Keratinocyte (primary cell): ENCODE measurements at regions not wholly inside any gene's neighbourhood (a gene's known extent, or its start where the extent isn't known, plus 50 kb on each side); places are given as distances from the start of the nearest gene placed in this dataset.
"Not testable (repeated sequence)": the region's sequence is repeated elsewhere in the genome, so short reads cannot be mapped to it uniquely, and the experiment has no call there.

Source experiments
- DNase-seq: peaks from one replicate; pipeline ENCODE4 v3.0.0-alpha.2; 2011; ENCODE audit warnings: low read depth, missing footprints, low spot score
- FAIRE-seq: peaks from 2 replicates; lab custom pipeline; 2011; peaks lifted over from hg19 to GRCh38; lab: Jason Lieb, UNC
- H2AFZ ChIP-seq: 2 replicates; pipeline ENCODE4 v1.6.0; 2012; ENCODE audit warnings: low read length, control low read depth, inconsistent platforms; ENCODE audit not compliant: control insufficient read depth
- H3K27ac ChIP-seq: 2 replicates; pipeline ENCODE4 v1.5.1; 2011; ENCODE audit warnings: low read length; ENCODE audit not compliant: control insufficient read depth, insufficient read depth
- H3K27me3 ChIP-seq: 3 replicates; pipeline ENCODE4 v1.6.0; 2011; ENCODE audit warnings: low read length; ENCODE audit not compliant: control insufficient read depth, insufficient read depth; ENCODE audit errors: extremely low read depth
- H3K36me3 ChIP-seq, 2 experiments: 2 replicates in 1 of 2; 3 replicates in 1 of 2; pipeline ENCODE4 v1.5.1; 2011; ENCODE audit warnings: low read length in 2 of 2, mild to moderate bottlenecking in 1 of 2; ENCODE audit not compliant: control insufficient read depth in 2 of 2, insufficient read depth in 2 of 2; ENCODE audit errors: extremely low read depth in 1 of 2
- H3K4me1 ChIP-seq: 3 replicates; pipeline ENCODE4 v1.5.1; 2011; ENCODE audit warnings: low read length; ENCODE audit not compliant: control insufficient read depth, insufficient read depth; ENCODE audit errors: extremely low read depth
- H3K4me2 ChIP-seq: 3 replicates; pipeline ENCODE4 v1.6.0; 2011; ENCODE audit warnings: low read depth, low read length; ENCODE audit not compliant: control insufficient read depth, insufficient read depth; ENCODE audit errors: extremely low read depth
- H3K4me3 ChIP-seq, 3 experiments: fragments of 200-600 bp in 1 of 3; sonication (generic) in 1 of 3; 2 replicates in 2 of 3; 3 replicates in 1 of 3; pipeline ENCODE4 v1.5.1; 2011 to 2016; ENCODE audit warnings: low read length in 3 of 3, mild to moderate bottlenecking in 3 of 3, control low read depth in 2 of 3, inconsistent platforms in 1 of 3, low read depth in 1 of 3, mixed read lengths in 1 of 3, mixed run types in 1 of 3, moderate library complexity in 1 of 3; ENCODE audit not compliant: control insufficient read depth in 2 of 3, insufficient read depth in 2 of 3; ENCODE audit errors: extremely low read depth in 1 of 3
- H3K79me2 ChIP-seq: 2 replicates; pipeline ENCODE4 v1.6.0; 2012; ENCODE audit warnings: low read length; ENCODE audit not compliant: control insufficient read depth, insufficient read depth
- H3K9ac ChIP-seq: 3 replicates; pipeline ENCODE4 v1.6.0; 2011; ENCODE audit warnings: low read length; ENCODE audit not compliant: control insufficient read depth, insufficient read depth; ENCODE audit errors: extremely low read depth
- H3K9me1 ChIP-seq: 3 replicates; pipeline ENCODE4 v1.6.0; 2011; ENCODE audit warnings: low read length; ENCODE audit not compliant: control insufficient read depth, insufficient read depth; ENCODE audit errors: extremely low read depth
- H3K9me3 ChIP-seq: 2 replicates; pipeline ENCODE4 v1.5.1; 2012; ENCODE audit warnings: low read depth, low read length; ENCODE audit not compliant: control insufficient read depth
- H4K20me1 ChIP-seq: 3 replicates; pipeline ENCODE4 v1.6.0; 2011; ENCODE audit warnings: low read length; ENCODE audit not compliant: control insufficient read depth, insufficient read depth; ENCODE audit errors: extremely low read depth
- CTCF ChIP-seq, 3 experiments: IDR thresholded peaks in 1 of 3; conservative IDR thresholded peaks in 1 of 3; optimal IDR thresholded peaks in 1 of 3; 2 replicates in 2 of 3; 3 replicates in 1 of 3; pipeline versions ENCODE3 to v1.5.1; 2011; ENCODE audit warnings: low read length in 3 of 3, mild to moderate bottlenecking in 3 of 3, moderate library complexity in 2 of 3, control low read depth in 1 of 3, inconsistent platforms in 1 of 3; ENCODE audit not compliant: insufficient read depth in 2 of 3; ENCODE audit errors: extremely low read depth in 1 of 3
- EZH2 ChIP-seq: IDR thresholded peaks from one replicate; pipeline ENCODE4 v1.6.1; 2012; ENCODE audit warnings: inconsistent platforms, mild to moderate bottlenecking, low read length, moderate library complexity
- dilution Hi-C: fragments of 300-500 bp; cut with MboI; formaldehyde crosslinking; loops from one replicate; pipeline ENCODE4 v1.7.0; 2020; ENCODE audit warnings: low sequenced_read_pairs; ENCODE audit not compliant: extremely low pct_ligation_motif_present

GRCh38 chr6:78380541-78380940, 486.8 kb upstream of the IRAK1BP1 start:
- no peak for TF ChIP-seq CTCF (optimal IDR thresholded peaks at IDR 0.05 in 1 of 3, IDR thresholded peaks at IDR 0.05 in 1 of 3, conservative IDR thresholded peaks at IDR 0.05 in 1 of 3; ENCODE audit: extremely low read depth in 1 of 3, insufficient read depth in 2 of 3, low read length in 3 of 3)
- no peaks in the 10 kb centered on the region for H3K4me1 ChIP-seq
- H3K9me1 ChIP-seq, result no peaks in the 10 kb centered on the region
- H3K27ac ChIP-seq, result no peak overlapping the region
- dilution Hi-C loops, result no loop called here
- H3K4me3 ChIP-seq, result no peak overlapping the region
- no peak for FAIRE-seq
- no peak overlapping the region for H3K4me2 ChIP-seq
- no peak for DNase-seq
- no peak overlapping the region for H3K9ac ChIP-seq
- H2AFZ ChIP-seq, result no peak overlapping the region
- H3K27me3 ChIP-seq, result no peaks in the 10 kb centered on the region
- H3K9me3 ChIP-seq, result no peaks in the 10 kb centered on the region
- no peaks in the 10 kb centered on the region for H3K36me3 ChIP-seq
- no peaks in the 10 kb centered on the region for H4K20me1 ChIP-seq
- H3K79me2 ChIP-seq, result no peaks in the 10 kb centered on the region

- Histone ChIP-seq H3K9me1 (no peaks in the 10 kb centered on the region), H3K4me3 (no peak overlapping the region), H3K27me3 (no peaks in the 10 kb centered on the region), H3K9me3 (no peaks in the 10 kb centered on the region), H3K79me2 (no peaks in the 10 kb centered on the region), H3K4me1 (no peaks in the 10 kb centered on the region), H3K9ac (no peak overlapping the region), H3K36me3 (no peaks in the 10 kb centered on the region), H3K4me2 (no peak overlapping the region), H2AFZ (no peak overlapping the region), H3K27ac (no peak overlapping the region), H4K20me1 (no peaks in the 10 kb centered on the region)
- FAIRE-seq (no peak), DNase-seq (no peak)
- TF ChIP-seq CTCF (optimal IDR thresholded peaks at IDR 0.05 in 1 of 3, IDR thresholded peaks at IDR 0.05 in 1 of 3, conservative IDR thresholded peaks at IDR 0.05 in 1 of 3; ENCODE audit: extremely low read depth in 1 of 3, insufficient read depth in 2 of 3, low read length in 3 of 3) (no peak), EZH2 (no peak)
- dilution Hi-C loops, result no loop called here
Measured at GRCh38 chr6:78383968-78384367, 483.4 kb upstream of the IRAK1BP1 start.

GRCh38 chr6:78386854-78387253, 480.5 kb upstream of the IRAK1BP1 start:
- H3K79me2 ChIP-seq, DNase-seq, H3K9me1 ChIP-seq, dilution Hi-C loops, H3K9ac ChIP-seq, H3K9me3 ChIP-seq, H3K4me2 ChIP-seq, H3K27ac ChIP-seq, H3K27me3 ChIP-seq, H3K36me3 ChIP-seq, H4K20me1 ChIP-seq, H2AFZ ChIP-seq, H3K4me3 ChIP-seq, H3K4me1 ChIP-seq, FAIRE-seq: not testable (repeated sequence)
